HG03060 (cell line): ENCODE measurements at regions not wholly inside any gene's neighbourhood (a gene's known extent, or its start where the extent isn't known, plus 50 kb on each side); places are given as distances from the start of the nearest gene placed in this dataset.

Experiments used
- ATAC-seq: cut with Tn5 transposase; IDR thresholded peaks from one replicate; pipeline ENCODE4 v1.9.1; 2021; ENCODE audit warnings: low read depth, moderate number of reproducible peaks; ENCODE audit not compliant: unreplicated experiment

- ATAC-seq = no peak
These were observed 129.7 kb upstream of the USP38 start for GRCh38 chr4:143054971-143055370.

GRCh38 chr4:143055997-143056396, 128.7 kb upstream of the USP38 start:
- ATAC-seq = no peak

GRCh38 chr4:143071351-143071750, 113.4 kb upstream of the USP38 start:
- ATAC-seq = no peak

- no peak for ATAC-seq
These were observed 108.0 kb upstream of the USP38 start for GRCh38 chr4:143076723-143077122.

GRCh38 chr4:143082701-143083100, 102.0 kb upstream of the USP38 start:
- ATAC-seq = no peak

GRCh38 chr4:143083756-143084472, 100.8 kb upstream of the USP38 start:
- no peak for ATAC-seq

GRCh38 chr4:143084566-143084965, 100.2 kb upstream of the USP38 start:
- ATAC-seq = no peak

GRCh38 chr4:143085224-143085623, 99.5 kb upstream of the USP38 start:
- no peak for ATAC-seq

GRCh38 chr4:143085659-143086058, 99.1 kb upstream of the USP38 start:
- ATAC-seq = no peak

GRCh38 chr4:143089291-143089690, 95.4 kb upstream of the USP38 start:
- ATAC-seq = no peak

GRCh38 chr4:143089847-143090246, 94.9 kb upstream of the USP38 start:
- ATAC-seq = no peak

- ATAC-seq = no peak
These were observed 92.9 kb upstream of the USP38 start for GRCh38 chr4:143091862-143092261.

GRCh38 chr4:143095447-143095846, 89.3 kb upstream of the USP38 start:
- no peak for ATAC-seq

- ATAC-seq = no peak
These were observed 87.0 kb upstream of the USP38 start for GRCh38 chr4:143097751-143098150.

- ATAC-seq = no peak
These were observed 85.0 kb upstream of the USP38 start for GRCh38 chr4:143099693-143100092.

GRCh38 chr4:143109376-143109775, 75.3 kb upstream of the USP38 start:
- no peak for ATAC-seq

GRCh38 chr4:143118663-143119062, 66.1 kb upstream of the USP38 start:
- ATAC-seq = no peak

GRCh38 chr4:143127621-143128020, 57.1 kb upstream of the USP38 start:
- no peak for ATAC-seq

GRCh38 chr4:143133977-143134376, 50.7 kb upstream of the USP38 start:
- ATAC-seq = no peak
